SK-N-MC (cell line): ENCODE measurements at regions not wholly inside any gene's neighbourhood (a gene's known extent, or its start where the extent isn't known, plus 50 kb on each side); places are given as distances from the start of the nearest gene placed in this dataset.

Experiments used
- EZH2 ChIP-seq: fragments of 200-600 bp; sonication (generic); IDR thresholded peaks from one replicate; pipeline ENCODE4 v1.6.1; 2017; ENCODE audit warnings: antibody characterized with exemption
- POLR2AphosphoS5 ChIP-seq: IDR thresholded peaks from 2 replicates; pipeline ENCODE4 v1.6.1; 2012; ENCODE audit warnings: mild to moderate bottlenecking, low read depth, low read length, borderline replicate concordance

GRCh38 chr4:4740071-4740470 is 119.4 kb upstream of the MSX1 start:
- TF ChIP-seq EZH2, result no peak
- no peak for TF ChIP-seq POLR2AphosphoS5
